GM19238 (cell line): ENCODE measurements at regions not wholly inside any gene's neighbourhood (a gene's known extent, or its start where the extent isn't known, plus 50 kb on each side); places are given as distances from the start of the nearest gene placed in this dataset.
"Not testable (repeated sequence)": the region's sequence is repeated elsewhere in the genome, so short reads cannot be mapped to it uniquely, and the experiment has no call there.

Experiments used
- DNase-seq: peaks from one replicate; pipeline ENCODE4 v3.0.0; 2011; ENCODE audit warnings: low spot score; ENCODE audit not compliant: insufficient read length

GRCh38 chr5:82714732-82715131 is 362.5 kb downstream of the TMEM167A start:
- DNase-seq: not testable (repeated sequence)

GRCh38 chr5:82713811-82714210 is 363.4 kb downstream of the TMEM167A start:
- DNase-seq: no peak

- no peak for DNase-seq
Observed at GRCh38 chr5:82707741-82708140, 369.5 kb downstream of the TMEM167A start.

GRCh38 chr5:82704381-82704780 is 372.8 kb downstream of the TMEM167A start:
- no peak for DNase-seq

GRCh38 chr5:82702046-82702445 is 375.1 kb downstream of the TMEM167A start:
- no peak for DNase-seq

- no peak for DNase-seq
Observed at GRCh38 chr5:82699737-82700136, 377.5 kb downstream of the TMEM167A start.

- DNase-seq: no peak
Observed at GRCh38 chr5:82698026-82698425, 379.2 kb downstream of the TMEM167A start.

- no peak for DNase-seq
Observed at GRCh38 chr5:82694711-82695285, 382.4 kb downstream of the TMEM167A start.

GRCh38 chr5:82692826-82693225 is 384.4 kb downstream of the TMEM167A start:
- DNase-seq: no peak

GRCh38 chr5:82684659-82685058 is 392.5 kb downstream of the TMEM167A start:
- no peak for DNase-seq

- DNase-seq: no peak
Observed at GRCh38 chr5:82684165-82684564, 393.0 kb downstream of the TMEM167A start.

- DNase-seq: no peak
Observed at GRCh38 chr5:82679660-82680059, 397.5 kb downstream of the TMEM167A start.

GRCh38 chr5:82676661-82677060 is 398.5 kb upstream of the RPS23 start:
- no peak for DNase-seq

- DNase-seq: no peak
Observed at GRCh38 chr5:82674671-82675070, 396.5 kb upstream of the RPS23 start.

- DNase-seq: no peak
Observed at GRCh38 chr5:82673057-82673809, 395.1 kb upstream of the RPS23 start.

GRCh38 chr5:82670692-82671091 is 392.5 kb upstream of the RPS23 start:
- DNase-seq: no peak

GRCh38 chr5:82669720-82670119 is 391.6 kb upstream of the RPS23 start:
- no peak for DNase-seq

GRCh38 chr5:82666312-82666711 is 388.2 kb upstream of the RPS23 start:
- DNase-seq: no peak

- no peak for DNase-seq
Observed at GRCh38 chr5:82664732-82665131, 386.6 kb upstream of the RPS23 start.

- no peak for DNase-seq
Observed at GRCh38 chr5:82663225-82663624, 385.1 kb upstream of the RPS23 start.

GRCh38 chr5:82662340-82662739 is 384.2 kb upstream of the RPS23 start:
- no peak for DNase-seq

- DNase-seq: no peak
Observed at GRCh38 chr5:82661933-82662332, 383.8 kb upstream of the RPS23 start.

GRCh38 chr5:82661462-82661861 is 383.3 kb upstream of the RPS23 start:
- DNase-seq: no peak
